ENCODE measurements at regions not wholly inside any gene's neighbourhood (a gene's known extent, or its start where the extent isn't known, plus 50 kb on each side); places are given as distances from the start of the nearest gene placed in this dataset.

DNA sequence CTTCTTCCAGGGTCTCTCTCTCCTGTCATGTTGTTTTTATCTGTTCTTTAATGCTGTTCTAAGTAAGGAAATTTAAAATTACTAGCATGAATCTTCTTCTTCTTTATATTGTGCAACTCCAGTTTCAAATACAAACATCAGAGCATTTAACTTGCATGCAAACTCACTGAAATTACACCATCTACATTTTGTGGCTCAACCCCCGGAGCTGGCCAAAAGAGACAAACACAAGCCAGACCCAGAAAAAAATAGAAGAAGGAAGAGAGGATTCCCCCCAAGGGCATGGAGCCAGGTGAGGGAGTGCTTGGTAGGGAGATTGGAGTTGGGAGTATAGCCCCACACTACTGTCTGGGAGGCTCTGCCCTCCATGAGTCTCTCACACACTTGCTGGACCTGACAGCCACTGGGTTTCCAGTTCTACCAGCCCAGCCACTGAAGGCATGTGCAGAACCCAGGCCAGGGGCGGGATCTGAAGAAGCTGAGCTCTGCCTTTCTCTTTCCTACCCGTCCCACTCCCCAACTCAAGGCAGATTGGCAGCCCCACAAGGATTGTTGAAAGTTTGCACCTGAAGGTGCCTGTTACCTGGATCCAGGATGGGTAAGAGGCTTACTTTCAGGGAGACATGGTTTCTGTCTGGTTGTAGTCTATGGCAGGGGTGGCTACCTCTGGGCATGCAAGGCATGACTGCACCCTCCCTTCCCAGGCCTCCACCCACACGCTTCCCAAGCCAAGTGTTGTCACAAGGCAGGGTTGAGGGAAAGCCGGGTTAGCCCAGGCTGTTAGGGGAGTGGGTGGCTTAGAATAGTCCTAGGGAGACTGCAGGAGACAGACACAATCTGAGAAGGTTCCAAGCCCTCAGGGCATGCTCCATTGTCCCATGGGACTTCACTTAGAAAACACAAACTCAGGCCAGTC, 297.2 kb downstream of the TGFB2 start:
- TF ChIP-seq, protein P1, sequence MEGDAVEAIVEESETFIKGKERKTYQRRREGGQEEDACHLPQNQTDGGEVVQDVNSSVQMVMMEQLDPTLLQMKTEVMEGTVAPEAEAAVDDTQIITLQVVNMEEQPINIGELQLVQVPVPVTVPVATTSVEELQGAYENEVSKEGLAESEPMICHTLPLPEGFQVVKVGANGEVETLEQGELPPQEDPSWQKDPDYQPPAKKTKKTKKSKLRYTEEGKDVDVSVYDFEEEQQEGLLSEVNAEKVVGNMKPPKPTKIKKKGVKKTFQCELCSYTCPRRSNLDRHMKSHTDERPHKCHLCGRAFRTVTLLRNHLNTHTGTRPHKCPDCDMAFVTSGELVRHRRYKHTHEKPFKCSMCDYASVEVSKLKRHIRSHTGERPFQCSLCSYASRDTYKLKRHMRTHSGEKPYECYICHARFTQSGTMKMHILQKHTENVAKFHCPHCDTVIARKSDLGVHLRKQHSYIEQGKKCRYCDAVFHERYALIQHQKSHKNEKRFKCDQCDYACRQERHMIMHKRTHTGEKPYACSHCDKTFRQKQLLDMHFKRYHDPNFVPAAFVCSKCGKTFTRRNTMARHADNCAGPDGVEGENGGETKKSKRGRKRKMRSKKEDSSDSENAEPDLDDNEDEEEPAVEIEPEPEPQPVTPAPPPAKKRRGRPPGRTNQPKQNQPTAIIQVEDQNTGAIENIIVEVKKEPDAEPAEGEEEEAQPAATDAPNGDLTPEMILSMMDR (IDR thresholded peaks at IDR 0.05; ENCODE audit: insufficient read depth, low read length): no peak
- peak; percentile 85 for DNase-seq (ENCODE audit: low read depth)
- no peak overlapping the region for H3K4me3 ChIP-seq (ENCODE audit: low read depth, low read length)

DNA sequence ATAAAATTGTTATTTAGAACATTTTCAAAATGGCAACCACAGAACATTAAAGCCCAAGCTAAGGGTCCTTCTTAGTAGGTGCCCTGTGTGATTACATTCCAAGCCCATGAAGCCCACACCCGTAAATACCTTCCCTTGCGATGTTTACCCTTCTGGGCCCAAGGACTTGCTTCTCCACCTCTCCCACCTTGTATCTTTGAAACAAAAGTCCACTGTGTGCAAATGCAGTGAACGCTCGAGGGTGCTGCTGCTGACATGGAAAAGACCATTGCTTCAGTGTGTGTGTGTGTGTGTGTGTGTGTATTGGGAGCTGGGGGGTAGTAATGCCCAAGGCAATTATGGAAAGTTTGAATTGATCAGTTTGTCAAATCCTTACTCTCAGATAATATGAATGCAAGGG, 298.1 kb downstream of the TGFB2 start:
- no peak for DNase-seq (ENCODE audit: low read depth)
- TF ChIP-seq, protein P1 (IDR thresholded peaks at IDR 0.05; ENCODE audit: insufficient read depth, low read length): no peak
- H3K4me3 ChIP-seq (ENCODE audit: low read depth, low read length): no peak overlapping the region

DNA sequence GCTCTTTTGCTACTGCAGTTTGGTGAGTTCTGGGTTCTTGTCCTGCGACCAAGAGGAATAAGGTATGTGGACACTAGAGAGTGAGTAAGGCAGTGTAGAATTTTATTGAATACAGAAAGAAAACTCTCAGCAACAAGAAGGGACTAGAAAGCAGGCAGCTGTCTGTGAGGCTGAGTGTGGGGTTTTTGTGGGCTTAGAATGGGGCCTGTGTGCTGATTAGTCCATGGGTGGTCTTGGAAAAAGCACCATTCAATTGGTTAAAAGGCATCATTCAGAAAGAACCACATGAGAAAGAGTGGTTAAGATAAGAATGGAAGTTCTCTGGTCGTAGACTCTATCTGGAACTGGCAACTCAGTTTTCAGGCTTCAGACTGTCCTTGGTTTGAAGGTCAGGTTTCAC, 298.8 kb downstream of the TGFB2 start:
- H3K4me3 ChIP-seq (ENCODE audit: low read depth, low read length): no peak overlapping the region
- TF ChIP-seq, protein P1 (IDR thresholded peaks at IDR 0.05; ENCODE audit: insufficient read depth, low read length): no peak
- no peak for DNase-seq (ENCODE audit: low read depth)

DNA sequence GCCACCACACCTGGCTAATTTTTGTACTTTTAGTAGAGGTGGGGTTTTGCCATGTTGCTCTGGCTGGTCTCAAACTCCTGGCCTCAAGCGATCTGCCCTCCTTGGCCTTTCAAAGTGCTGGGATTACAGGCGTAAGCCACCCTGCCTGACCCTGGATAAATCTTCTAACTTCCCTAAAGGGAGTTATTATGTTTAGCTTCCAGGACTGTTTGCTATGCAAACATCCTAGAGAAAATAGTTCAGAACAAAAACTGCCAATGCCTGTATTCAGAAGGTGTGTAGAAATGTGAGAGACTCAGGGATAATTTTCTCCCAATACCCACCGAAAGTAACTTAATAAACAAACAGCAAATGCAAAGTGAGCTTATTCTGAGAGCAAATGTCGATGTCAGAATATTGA, 301.2 kb downstream of the TGFB2 start:
- H3K4me3 ChIP-seq (ENCODE audit: low read depth, low read length): no peak overlapping the region
- no peak for DNase-seq (ENCODE audit: low read depth)
- TF ChIP-seq, protein P1 (IDR thresholded peaks at IDR 0.05; ENCODE audit: insufficient read depth, low read length): no peak

DNA sequence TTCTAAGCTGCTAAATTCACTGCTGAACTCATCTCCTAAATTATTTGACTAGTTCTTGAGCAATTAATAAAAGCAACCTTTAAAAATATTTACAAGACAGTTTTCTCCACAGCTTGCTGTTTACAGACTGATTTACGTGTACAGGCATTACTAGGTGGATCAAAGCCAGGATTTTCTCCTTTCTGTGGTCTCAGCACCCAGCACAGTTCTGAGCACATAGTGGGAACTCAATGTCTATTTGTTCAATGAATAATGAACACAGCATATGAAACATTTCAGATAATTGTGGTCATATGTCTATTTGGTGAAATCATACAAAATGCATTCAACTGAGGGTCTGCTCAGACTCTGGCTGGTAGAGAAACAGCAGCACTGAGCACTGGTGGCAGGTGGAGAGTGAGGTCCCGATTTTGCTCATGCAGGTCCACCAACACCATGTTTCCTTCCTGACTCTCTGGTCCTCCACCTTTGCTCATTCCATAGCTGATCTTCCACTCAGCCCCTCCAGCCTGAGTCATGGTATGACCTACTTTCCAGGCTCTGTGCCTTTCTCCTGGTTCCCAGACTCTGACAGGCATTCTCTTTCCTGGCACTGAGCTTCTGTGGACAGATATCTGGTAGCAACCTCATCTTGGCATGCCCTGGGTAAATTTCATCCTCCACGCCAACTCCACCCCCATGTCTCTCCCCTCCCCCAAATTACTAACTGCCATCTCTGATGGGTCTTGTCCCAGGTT, 311.3 kb downstream of the TGFB2 start:
- H3K4me3 ChIP-seq (ENCODE audit: low read depth, low read length): no peak overlapping the region
- TF ChIP-seq, protein P1 (IDR thresholded peaks at IDR 0.05; ENCODE audit: insufficient read depth, low read length): no peak
- peak; percentile 45 for DNase-seq (ENCODE audit: low read depth)

DNA sequence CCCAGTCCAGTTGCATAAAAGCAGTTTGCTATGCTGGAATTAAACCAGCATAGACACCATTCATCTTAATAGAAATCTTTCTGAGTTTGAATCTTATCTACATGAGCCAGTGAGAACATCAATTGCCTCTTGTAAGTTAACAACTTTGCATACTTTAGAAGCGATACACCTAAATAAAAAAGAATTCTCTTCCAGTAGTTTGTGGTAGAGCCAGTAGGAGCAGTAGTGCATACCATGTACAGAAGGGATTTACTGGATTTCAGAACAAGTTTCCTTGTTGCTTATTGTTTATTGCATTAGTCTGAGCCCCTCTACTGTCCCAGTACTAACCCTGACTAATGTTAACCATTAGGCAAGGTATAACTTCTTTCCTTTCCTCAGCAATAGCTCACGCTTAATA, 313.1 kb downstream of the TGFB2 start:
- TF ChIP-seq, protein P1 (IDR thresholded peaks at IDR 0.05; ENCODE audit: insufficient read depth, low read length): peak; percentile 13
- peak; percentile 42 for DNase-seq (ENCODE audit: low read depth)
- no peak overlapping the region for H3K4me3 ChIP-seq (ENCODE audit: low read depth, low read length)

Data from fibroblast of the aortic adventitia (primary cell).